Transverse colon (tissue), 4 donors: ENCODE measurements at regions not wholly inside any gene's neighbourhood (a gene's known extent, or its start where the extent isn't known, plus 50 kb on each side); places are given as distances from the start of the nearest gene placed in this dataset.

Experiments used
- POLR2A ChIP-seq: fragments of 450-650 bp; IDR thresholded peaks from one replicate; pipeline ENCODE4 v1.6.1; 2016; ENCODE audit warnings: antibody characterized with exemption, mild to moderate bottlenecking, moderate library complexity
- POLR2AphosphoS5 ChIP-seq, 3 donors: sonication (generic); formaldehyde crosslinking; IDR thresholded peaks; one replicate each; pipeline ENCODE4 v1.6.1; 2016; ENCODE audit warnings: antibody characterized with exemption in 3 of 3
- TF ChIP-seq, protein P1 (sequence below), 5 experiments: fragments of 200-600 bp in 3 of 5; fragments of 450-650 bp in 2 of 5; sonication (generic) in 3 of 5; IDR thresholded peaks; 1 replicate in 2 of 5; 2 replicates in 3 of 5; pipeline ENCODE4 v1.5.1; 2016 to 2017; ENCODE audit warnings: antibody characterized with exemption in 5 of 5, inconsistent platforms in 3 of 5, mild to moderate bottlenecking in 2 of 5, moderate library complexity in 1 of 5

DNA sequence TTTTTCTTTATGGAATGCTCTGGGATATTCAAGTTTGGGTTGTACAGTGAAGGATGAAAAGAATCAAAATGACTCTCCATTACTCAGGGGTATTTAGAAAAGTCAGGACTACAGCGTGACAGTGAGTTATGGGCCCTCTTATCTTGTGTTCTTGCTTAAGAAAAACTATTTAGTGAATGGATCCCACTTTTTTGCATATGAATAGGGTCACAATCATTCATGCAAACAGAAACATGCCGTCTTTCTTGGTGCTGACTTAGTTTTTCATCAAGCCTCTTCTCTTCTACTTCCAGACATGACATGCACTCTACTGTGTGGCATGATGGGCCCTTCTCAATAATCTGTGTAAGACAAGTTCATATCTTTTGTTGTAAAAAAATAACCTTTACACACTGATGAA, 488.4 kb upstream of the MMS22L start:
- TF ChIP-seq, protein P1, sequence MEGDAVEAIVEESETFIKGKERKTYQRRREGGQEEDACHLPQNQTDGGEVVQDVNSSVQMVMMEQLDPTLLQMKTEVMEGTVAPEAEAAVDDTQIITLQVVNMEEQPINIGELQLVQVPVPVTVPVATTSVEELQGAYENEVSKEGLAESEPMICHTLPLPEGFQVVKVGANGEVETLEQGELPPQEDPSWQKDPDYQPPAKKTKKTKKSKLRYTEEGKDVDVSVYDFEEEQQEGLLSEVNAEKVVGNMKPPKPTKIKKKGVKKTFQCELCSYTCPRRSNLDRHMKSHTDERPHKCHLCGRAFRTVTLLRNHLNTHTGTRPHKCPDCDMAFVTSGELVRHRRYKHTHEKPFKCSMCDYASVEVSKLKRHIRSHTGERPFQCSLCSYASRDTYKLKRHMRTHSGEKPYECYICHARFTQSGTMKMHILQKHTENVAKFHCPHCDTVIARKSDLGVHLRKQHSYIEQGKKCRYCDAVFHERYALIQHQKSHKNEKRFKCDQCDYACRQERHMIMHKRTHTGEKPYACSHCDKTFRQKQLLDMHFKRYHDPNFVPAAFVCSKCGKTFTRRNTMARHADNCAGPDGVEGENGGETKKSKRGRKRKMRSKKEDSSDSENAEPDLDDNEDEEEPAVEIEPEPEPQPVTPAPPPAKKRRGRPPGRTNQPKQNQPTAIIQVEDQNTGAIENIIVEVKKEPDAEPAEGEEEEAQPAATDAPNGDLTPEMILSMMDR (IDR thresholded peaks at IDR 0.05): no peak
- TF ChIP-seq POLR2A (no peak), POLR2AphosphoS5 (IDR thresholded peaks at IDR 0.05) (no peak)
